Cerebellar cortex (tissue), 1 donor: ENCODE measurements at regions not wholly inside any gene's neighbourhood (a gene's known extent, or its start where the extent isn't known, plus 50 kb on each side); places are given as distances from the start of the nearest gene placed in this dataset.
A peak's percentile ranks its signal among the peaks of the same experiment; 100 is the strongest.

Source experiments
- DNase-seq: peaks from one replicate; pipeline ENCODE4 v3.0.0-alpha.2; 2015; ENCODE audit warnings: low spot score

- no peak for DNase-seq
These were observed 86.2 kb upstream of the THBS2 start for GRCh38 chr6:169339731-169340309.

GRCh38 chr6:169339025-169339424 lies 85.4 kb upstream of the THBS2 start:
- DNase-seq, result no peak

GRCh38 chr6:169337886-169338445 lies 84.3 kb upstream of the THBS2 start:
- peak; percentile 96 for DNase-seq

- no peak for DNase-seq
These were observed 81.7 kb upstream of the THBS2 start for GRCh38 chr6:169335301-169335700.

DNA sequence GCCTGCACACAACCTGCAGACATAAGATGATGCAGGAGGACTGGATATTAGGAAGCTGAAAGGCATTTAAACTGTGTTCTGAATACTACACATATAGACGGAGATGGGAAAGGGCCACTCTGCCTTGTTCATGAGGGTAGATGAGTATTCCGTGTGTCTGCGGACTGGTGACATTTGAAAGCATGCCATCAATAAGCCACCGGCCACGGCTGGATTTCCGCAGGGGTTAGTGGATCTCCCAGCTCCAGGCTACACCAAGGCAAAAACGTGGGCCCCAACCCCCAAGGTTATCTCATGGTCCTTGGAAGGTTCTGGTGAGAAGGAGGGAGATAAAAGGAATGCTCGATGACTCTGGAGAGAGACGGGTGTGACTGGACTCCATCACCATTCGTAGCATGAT lies 78.6 kb upstream of the THBS2 start:
- no peak for DNase-seq

- DNase-seq, result no peak
These were observed 74.6 kb upstream of the THBS2 start for GRCh38 chr6:169328112-169328801.

DNA sequence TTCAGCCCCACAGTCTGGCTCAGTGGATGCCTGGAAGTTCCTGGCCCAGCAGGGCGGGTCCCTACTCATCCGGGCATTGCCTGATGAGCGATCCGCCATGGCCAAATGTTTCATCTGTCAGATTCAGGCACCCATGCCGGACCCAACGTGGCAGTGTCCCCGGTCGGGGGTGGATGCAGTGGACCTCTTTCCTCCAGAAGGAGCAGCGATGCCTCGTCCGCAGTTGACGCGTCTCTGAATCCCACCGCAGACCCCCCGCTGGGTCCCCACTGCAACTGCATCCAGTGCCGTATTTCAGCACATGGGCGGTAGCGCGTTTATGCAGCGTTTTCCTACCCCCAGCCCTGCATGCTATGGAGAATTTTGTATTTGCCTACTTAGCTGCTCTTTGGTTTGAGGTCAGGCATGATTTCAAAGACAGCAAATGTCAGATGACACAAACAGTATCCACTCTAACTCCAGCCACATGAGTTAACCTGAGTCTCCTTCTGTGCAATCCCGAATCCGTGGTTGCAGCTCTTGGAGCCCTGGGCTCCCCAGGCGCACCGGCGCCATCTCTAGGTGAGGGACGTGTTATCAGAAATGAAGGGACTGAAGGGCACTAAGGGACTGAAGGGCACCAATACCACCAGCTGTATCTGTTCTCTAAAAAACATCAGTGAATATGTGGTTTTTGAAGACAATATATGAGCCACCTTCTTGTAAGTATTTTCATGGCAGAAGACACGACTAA lies 72.6 kb upstream of the THBS2 start:
- peak; percentile 33 for DNase-seq

- no peak for DNase-seq
These were observed 71.2 kb upstream of the THBS2 start for GRCh38 chr6:169324656-169325459.

GRCh38 chr6:169324086-169324485 lies 70.4 kb upstream of the THBS2 start:
- DNase-seq, result no peak

GRCh38 chr6:169323221-169323620 lies 69.6 kb upstream of the THBS2 start:
- no peak for DNase-seq

GRCh38 chr6:169321546-169321945 lies 67.9 kb upstream of the THBS2 start:
- DNase-seq, result no peak

DNA sequence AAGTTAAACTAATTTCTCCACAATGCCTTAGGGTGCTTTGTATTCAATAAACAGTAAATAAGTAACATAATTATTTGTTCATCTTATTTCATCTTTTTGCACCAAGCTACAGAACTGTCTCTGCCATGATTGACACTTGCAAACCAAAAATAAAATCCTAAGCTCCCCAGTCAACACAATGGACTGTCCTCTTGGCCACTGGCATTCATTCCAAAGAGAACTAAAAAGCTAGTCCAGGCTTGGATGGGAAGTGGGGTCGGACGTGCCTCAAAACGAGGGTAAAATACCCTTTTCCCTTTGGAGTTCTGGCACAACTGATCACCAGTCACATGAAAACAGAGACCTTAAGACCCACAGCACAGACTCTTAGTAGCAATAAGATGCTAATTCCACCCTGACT lies 66.4 kb upstream of the THBS2 start:
- no peak for DNase-seq

DNA sequence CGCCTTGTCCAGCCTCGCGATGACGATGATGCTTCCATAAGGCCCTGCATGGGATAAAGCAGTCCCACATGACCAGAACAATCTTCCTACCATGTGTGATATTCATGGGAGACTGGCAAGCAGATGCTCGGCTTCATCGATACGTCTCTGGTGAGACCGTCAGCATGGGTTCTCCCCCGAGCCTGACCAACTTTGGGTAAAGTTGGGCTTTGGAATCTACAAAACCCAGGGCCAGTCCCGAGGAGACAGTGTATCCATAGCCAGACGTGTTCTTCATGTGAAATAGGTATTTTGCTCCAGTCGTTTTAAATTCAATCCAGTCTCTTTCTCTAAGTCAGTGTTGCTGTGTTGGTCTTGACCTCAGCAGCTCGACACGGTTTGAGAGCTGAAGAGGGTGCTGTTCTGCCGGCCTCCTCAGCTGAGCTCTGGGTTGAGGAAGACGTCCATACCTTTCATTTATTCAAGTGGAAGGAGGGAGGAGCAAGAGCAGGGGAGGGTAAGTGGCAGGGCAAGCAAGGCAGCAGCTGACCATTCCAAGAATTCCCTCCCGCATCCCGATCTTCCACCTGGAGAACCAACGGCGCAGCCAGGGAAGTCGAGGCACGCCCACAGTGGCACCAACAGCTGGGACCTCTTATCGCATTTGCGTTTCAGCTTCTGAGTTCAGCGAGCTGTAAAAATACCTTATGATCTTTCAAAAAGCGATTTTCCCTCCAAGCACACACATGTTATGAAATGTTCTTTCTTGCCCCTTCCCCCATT lies 64.0 kb upstream of the THBS2 start:
- DNase-seq, result no peak

- no peak for DNase-seq
These were observed 63.0 kb upstream of the THBS2 start for GRCh38 chr6:169316651-169317050.

DNA sequence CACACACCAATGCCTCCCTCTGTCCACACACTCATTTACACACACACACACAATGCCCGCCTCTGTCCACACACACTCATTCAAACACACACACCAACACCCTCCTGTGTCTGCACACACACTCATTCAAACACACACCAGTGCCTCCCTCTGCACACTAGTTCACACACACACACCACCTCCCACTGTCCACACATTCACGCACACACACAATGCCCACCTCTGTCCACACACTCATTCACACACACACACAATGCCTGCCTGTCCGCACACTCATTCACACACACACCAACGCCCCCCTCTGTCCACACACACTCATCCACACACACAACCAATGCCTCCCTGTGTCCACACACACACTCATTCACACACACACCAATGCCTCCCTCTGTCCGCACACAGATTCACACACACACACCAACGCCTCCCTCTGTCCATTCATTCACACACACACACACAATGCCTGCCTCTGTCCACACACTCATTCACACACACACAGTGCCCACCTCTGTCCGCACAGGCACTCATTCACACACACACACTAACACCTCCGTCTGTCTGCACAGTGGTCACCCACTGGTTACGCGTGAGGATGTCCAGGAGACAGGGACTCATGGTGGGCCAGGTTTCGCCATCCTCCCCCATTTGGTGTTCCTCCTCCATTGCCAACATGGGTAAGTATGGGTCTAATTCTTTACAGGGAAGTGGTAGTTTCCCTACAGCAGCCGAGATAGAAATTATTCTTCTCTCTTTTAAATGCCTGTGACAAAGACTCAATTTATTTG lies 62.4 kb upstream of the THBS2 start:
- no peak for DNase-seq

GRCh38 chr6:169313347-169314010 lies 59.8 kb upstream of the THBS2 start:
- DNase-seq, result no peak

- DNase-seq, result peak; percentile 34
These were observed 59.2 kb upstream of the THBS2 start for GRCh38 chr6:169312658-169313346.

- no peak for DNase-seq
These were observed 57.3 kb upstream of the THBS2 start for GRCh38 chr6:169310983-169311382.
